ENCODE measurements at regions not wholly inside any gene's neighbourhood (a gene's known extent, or its start where the extent isn't known, plus 50 kb on each side); places are given as distances from the start of the nearest gene placed in this dataset.
"Not testable (repeated sequence)": the region's sequence is repeated elsewhere in the genome, so short reads cannot be mapped to it uniquely, and the experiment has no call there.

DNA sequence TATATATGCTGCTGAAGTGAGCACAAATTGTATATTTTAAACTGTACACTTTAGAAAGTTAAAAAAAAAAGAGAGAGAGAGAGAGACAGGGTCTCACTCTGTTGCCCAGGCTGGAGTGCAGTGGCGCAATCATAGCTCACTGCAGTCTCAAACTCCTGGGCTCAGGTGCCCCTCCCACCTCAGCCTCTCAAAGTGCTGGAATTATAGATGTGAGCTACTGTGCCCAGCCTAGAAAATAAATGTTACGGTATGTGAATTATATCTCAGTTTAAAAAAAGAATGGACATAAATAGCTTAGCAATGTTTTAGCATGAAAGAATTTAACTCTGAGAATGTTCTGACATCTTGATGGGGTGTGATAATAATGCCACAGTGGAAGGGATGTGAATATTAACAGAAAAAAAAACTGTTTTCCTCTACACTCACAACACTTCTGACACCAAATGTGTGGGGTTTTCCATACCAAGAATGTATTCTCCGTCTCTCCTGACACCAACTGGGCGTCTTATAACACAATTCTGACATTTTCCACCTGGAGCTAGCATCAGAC lies 162.1 kb downstream of the PLCE1 start:
- Mint-ChIP-seq H3K9me3 (no peaks in the 10 kb centered on the region), H3K27ac (no peak overlapping the region), H3K36me3 (ENCODE audit: low read depth) (no peaks in the 10 kb centered on the region), H3K4me3 (no peak overlapping the region), H3K27me3 (peaks cover 6% of the 10 kb centered on the region), H3K4me1 (no peaks in the 10 kb centered on the region)
- intact Hi-C loops (cut with micrococcal nuclease): no loop called here
- CTCF ChIA-PET: no interaction called here
- no peak for ATAC-seq (ENCODE audit: low read depth)
- TF ChIP-seq, protein P1, sequence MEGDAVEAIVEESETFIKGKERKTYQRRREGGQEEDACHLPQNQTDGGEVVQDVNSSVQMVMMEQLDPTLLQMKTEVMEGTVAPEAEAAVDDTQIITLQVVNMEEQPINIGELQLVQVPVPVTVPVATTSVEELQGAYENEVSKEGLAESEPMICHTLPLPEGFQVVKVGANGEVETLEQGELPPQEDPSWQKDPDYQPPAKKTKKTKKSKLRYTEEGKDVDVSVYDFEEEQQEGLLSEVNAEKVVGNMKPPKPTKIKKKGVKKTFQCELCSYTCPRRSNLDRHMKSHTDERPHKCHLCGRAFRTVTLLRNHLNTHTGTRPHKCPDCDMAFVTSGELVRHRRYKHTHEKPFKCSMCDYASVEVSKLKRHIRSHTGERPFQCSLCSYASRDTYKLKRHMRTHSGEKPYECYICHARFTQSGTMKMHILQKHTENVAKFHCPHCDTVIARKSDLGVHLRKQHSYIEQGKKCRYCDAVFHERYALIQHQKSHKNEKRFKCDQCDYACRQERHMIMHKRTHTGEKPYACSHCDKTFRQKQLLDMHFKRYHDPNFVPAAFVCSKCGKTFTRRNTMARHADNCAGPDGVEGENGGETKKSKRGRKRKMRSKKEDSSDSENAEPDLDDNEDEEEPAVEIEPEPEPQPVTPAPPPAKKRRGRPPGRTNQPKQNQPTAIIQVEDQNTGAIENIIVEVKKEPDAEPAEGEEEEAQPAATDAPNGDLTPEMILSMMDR (IDR thresholded peaks at IDR 0.05): no peak
- POLR2A ChIA-PET: no interaction called here
- DNase-seq: no peak

DNA sequence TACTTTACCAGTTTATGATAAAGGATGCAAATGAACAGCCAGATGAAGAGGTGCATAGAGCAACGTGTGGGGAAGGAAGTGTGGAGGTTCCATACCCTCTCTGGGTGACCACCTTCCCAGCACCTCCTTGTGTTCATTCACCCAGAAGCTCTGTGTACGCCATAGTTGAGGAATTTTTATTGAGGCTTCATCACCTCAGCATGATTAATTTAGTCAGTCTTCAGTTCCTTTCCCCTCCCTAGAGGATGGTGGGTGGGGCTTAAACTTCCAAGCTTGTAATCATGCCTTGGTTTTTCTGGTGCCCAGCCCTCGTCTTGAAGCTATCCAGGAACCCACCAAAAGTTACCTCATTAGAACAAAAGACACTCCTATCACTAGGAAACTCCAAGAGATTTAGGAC lies 162.7 kb downstream of the PLCE1 start:
- DNase-seq (no peak), ATAC-seq (ENCODE audit: low read depth) (no peak)
- Mint-ChIP-seq H3K9me3 (no peaks in the 10 kb centered on the region), H3K27me3 (peaks cover 3% of the 10 kb centered on the region), H3K27ac (no peak overlapping the region), H3K36me3 (ENCODE audit: low read depth) (no peaks in the 10 kb centered on the region), H3K4me3 (no peak overlapping the region), H3K4me1 (no peaks in the 10 kb centered on the region)
- intact Hi-C loops (cut with micrococcal nuclease): no loop called here
- TF ChIP-seq, protein P1 (IDR thresholded peaks at IDR 0.05): no peak
- ChIA-PET POLR2A (no interaction called here), CTCF (no interaction called here)

DNA sequence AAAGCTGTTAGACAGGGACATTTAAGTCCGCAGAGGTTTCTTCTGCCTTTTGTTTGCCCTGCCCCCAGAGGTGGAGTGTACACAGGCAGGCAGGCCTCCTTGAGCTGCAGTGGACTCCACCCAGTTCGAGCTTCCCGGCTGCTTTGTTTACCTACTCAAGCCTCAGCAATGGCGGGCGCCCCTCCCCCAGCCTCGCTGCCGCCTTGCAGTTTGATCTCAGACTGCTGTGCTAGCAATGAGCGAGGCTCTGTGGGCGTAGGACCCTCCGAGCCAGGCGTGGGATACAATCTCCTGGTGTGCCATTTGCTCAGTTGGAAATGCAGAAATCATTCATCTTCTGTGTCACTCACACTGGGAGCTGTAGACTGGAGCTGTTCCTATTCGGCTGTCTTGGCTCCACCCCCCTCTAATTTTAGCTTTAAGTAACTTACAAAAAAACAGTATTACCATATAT lies 171.5 kb downstream of the PLCE1 start:
- H3K36me3 Mint-ChIP-seq (ENCODE audit: low read depth); ATAC-seq (ENCODE audit: low read depth); POLR2A ChIA-PET; CTCF ChIA-PET; H3K27me3 Mint-ChIP-seq; H3K4me1 Mint-ChIP-seq; H3K27ac Mint-ChIP-seq; H3K4me3 Mint-ChIP-seq; DNase-seq; H3K9me3 Mint-ChIP-seq; intact Hi-C loops (cut with micrococcal nuclease): not testable (repeated sequence)

DNA sequence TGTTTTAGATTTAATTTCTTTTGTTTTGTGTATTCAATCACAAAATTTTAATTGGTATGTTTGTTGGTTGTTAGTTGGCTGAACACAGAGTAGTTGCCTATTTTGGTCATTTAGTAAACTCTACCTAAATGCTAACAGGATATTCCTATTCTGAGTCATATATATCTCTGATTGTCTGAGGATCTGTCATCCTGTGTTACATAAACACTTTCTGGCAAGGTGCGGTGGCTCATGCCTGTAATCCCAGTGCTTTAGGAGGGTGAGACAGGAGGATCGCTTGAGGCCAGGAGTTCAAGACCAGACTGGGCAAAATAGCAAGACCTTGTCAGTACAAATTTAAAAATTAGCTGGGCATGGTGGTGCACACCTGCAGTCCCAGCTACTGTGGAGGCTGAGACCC lies 178.6 kb downstream of the PLCE1 start:
- TF ChIP-seq, protein P1 (IDR thresholded peaks at IDR 0.05): no peak
- CTCF ChIA-PET: no interaction called here
- Mint-ChIP-seq H3K27ac (no peak overlapping the region), H3K4me1 (no peaks in the 10 kb centered on the region), H3K36me3 (ENCODE audit: low read depth) (no peaks in the 10 kb centered on the region), H3K27me3 (peaks cover 3% of the 10 kb centered on the region), H3K9me3 (no peaks in the 10 kb centered on the region), H3K4me3 (no peak overlapping the region)
- DNase-seq: no peak
- POLR2A ChIA-PET: no interaction called here
- intact Hi-C loops (cut with micrococcal nuclease): no loop called here
- no peak for ATAC-seq (ENCODE audit: low read depth)

DNA sequence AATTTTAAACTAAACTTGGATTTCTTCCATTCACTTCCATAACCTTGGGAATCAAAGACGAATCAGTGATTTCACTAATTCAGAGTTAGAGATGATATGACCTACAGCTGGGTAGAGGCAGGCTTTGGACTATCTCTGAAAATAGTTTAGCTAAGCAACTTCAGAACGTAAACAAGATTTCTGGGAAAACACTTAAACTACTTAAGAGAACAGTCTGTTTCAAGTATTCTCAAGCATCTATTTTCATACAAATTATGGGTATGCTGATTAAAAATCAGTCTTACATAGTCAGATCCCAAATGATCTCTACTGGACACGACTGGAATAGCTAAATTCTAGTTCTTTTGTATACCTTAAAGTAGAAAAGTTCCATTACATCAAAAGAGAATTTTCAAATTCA lies 179.9 kb downstream of the PLCE1 start:
- DNase-seq: no peak
- CTCF ChIA-PET: no interaction called here
- H3K4me1 Mint-ChIP-seq: no peaks in the 10 kb centered on the region
- no peak for ATAC-seq (ENCODE audit: low read depth)
- intact Hi-C loops (cut with micrococcal nuclease): no loop called here
- no peaks in the 10 kb centered on the region for H3K9me3 Mint-ChIP-seq
- no peak overlapping the region for H3K4me3 Mint-ChIP-seq
- H3K27ac Mint-ChIP-seq: no peak overlapping the region
- TF ChIP-seq, protein P1 (IDR thresholded peaks at IDR 0.05): no peak
- no peaks in the 10 kb centered on the region for H3K36me3 Mint-ChIP-seq (ENCODE audit: low read depth)
- POLR2A ChIA-PET: no interaction called here
- peaks cover 3% of the 10 kb centered on the region for H3K27me3 Mint-ChIP-seq

DNA sequence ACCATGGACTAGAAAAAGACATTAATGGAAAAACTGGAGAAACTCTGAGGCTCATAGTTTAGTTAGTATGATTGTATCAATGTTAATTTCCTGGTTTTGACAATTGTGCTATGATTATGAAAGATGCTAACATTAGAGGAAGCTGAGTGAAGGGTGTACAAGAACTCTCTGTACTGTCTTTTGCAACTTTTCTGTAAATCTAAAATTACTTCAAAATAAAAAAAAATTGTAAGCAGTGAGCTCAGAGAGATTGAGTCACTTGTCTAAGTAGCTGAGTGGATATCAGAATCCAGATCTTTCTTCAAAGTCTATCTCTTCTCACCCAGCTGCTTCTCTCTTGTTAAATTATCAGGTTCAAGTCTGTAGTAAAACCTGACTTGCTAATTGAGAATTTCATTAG lies 181.1 kb downstream of the PLCE1 start:
- DNase-seq (no peak), ATAC-seq (ENCODE audit: low read depth) (no peak)
- ChIA-PET POLR2A (no interaction called here), CTCF (no interaction called here)
- Mint-ChIP-seq H3K27me3 (peaks cover 3% of the 10 kb centered on the region), H3K27ac (no peak overlapping the region), H3K9me3 (no peaks in the 10 kb centered on the region), H3K4me3 (no peak overlapping the region), H3K36me3 (ENCODE audit: low read depth) (no peaks in the 10 kb centered on the region), H3K4me1 (no peaks in the 10 kb centered on the region)
- intact Hi-C loops (cut with micrococcal nuclease): no loop called here
- TF ChIP-seq, protein P1 (IDR thresholded peaks at IDR 0.05): no peak

All from activated B cell treated with CpG ODN at 0.5 μM for 24 hours (primary cell).